Vagina (tissue), 2 donors: ENCODE measurements at regions not wholly inside any gene's neighbourhood (a gene's known extent, or its start where the extent isn't known, plus 50 kb on each side); places are given as distances from the start of the nearest gene placed in this dataset.

ENCODE experiments used
- CTCF ChIP-seq, 3 experiments: fragments of 450-650 bp in 2 of 3; fragments of 200-600 bp in 1 of 3; sonication (generic) in 1 of 3; IDR thresholded peaks; one replicate each; pipeline ENCODE4 v1.5.1; 2017 to 2019; ENCODE audit warnings: antibody characterized with exemption in 3 of 3, mild to moderate bottlenecking in 2 of 3, moderate library complexity in 2 of 3
- POLR2A ChIP-seq, 2 donors: fragments of 450-650 bp; IDR thresholded peaks; one replicate each; pipeline ENCODE4 v1.6.1; 2017; ENCODE audit warnings: antibody characterized with exemption in 2 of 2, mild to moderate bottlenecking in 2 of 2, moderate library complexity in 2 of 2

- TF ChIP-seq CTCF (IDR thresholded peaks at IDR 0.05) (no peak), POLR2A (IDR thresholded peaks at IDR 0.05) (no peak)
Observed at GRCh38 chr14:71398450-71398849, 491.2 kb downstream of the PCNX1 start.
